Mesendoderm (in vitro differentiated cells): ENCODE measurements at regions not wholly inside any gene's neighbourhood (a gene's known extent, or its start where the extent isn't known, plus 50 kb on each side); places are given as distances from the start of the nearest gene placed in this dataset.

ENCODE experiments used
- DNase-seq: peaks from one replicate; pipeline ENCODE4 v3.0.0; 2013
- H2AK5ac ChIP-seq: 2 replicates; pipeline ENCODE4 v1.6.1; 2013; ENCODE audit warnings: low read length, inconsistent platforms
- H2BK120ac ChIP-seq: 2 replicates; pipeline ENCODE4 v1.6.1; 2013; ENCODE audit warnings: low read depth, mild to moderate bottlenecking, low read length, moderate library complexity, mixed read lengths
- H2BK15ac ChIP-seq: replicated peaks from 2 replicates; pipeline ENCODE4 v1.6.1; 2013; ENCODE audit warnings: low read depth, mild to moderate bottlenecking, moderate library complexity
- H2BK5ac ChIP-seq: 2 replicates; pipeline ENCODE4 v1.6.1; 2013; ENCODE audit warnings: low read length, inconsistent platforms
- H3K18ac ChIP-seq: 2 replicates; pipeline ENCODE4 v1.6.1; 2013; ENCODE audit warnings: mild to moderate bottlenecking, low read length, mixed read lengths
- H3K23ac ChIP-seq: one replicate; pipeline ENCODE4 v1.6.1; 2013; ENCODE audit warnings: low read length
- H3K27ac ChIP-seq: 2 replicates; pipeline ENCODE4 v1.5.1; 2013; ENCODE audit warnings: low read depth, mild to moderate bottlenecking, inconsistent platforms, low read length, moderate library complexity
- H3K27me3 ChIP-seq: 2 replicates; pipeline ENCODE4 v1.6.1; 2013; ENCODE audit warnings: low read length, control low read depth, mild to moderate bottlenecking, inconsistent platforms; ENCODE audit not compliant: insufficient read depth, poor library complexity
- H3K36me3 ChIP-seq: 2 replicates; pipeline ENCODE4 v1.6.1; 2013; ENCODE audit warnings: low read length, inconsistent platforms; ENCODE audit not compliant: control insufficient read depth, insufficient read depth
- H3K4ac ChIP-seq: one replicate; pipeline ENCODE4 v1.6.1; 2013; ENCODE audit warnings: low read depth, mild to moderate bottlenecking, low read length, moderate library complexity
- H3K4me1 ChIP-seq: 2 replicates; pipeline ENCODE4 v1.6.1; 2013; ENCODE audit warnings: low read depth, low read length, inconsistent platforms; ENCODE audit not compliant: control insufficient read depth
- H3K4me2 ChIP-seq: 2 replicates; pipeline ENCODE4 v1.6.1; 2013; ENCODE audit warnings: low read length
- H3K4me3 ChIP-seq: 2 replicates; pipeline ENCODE4 v1.5.1; 2013; ENCODE audit warnings: mild to moderate bottlenecking, low read length
- H3K56ac ChIP-seq: one replicate; pipeline ENCODE4 v1.6.1; 2013; ENCODE audit warnings: low read length
- H3K79me1 ChIP-seq: 2 replicates; pipeline ENCODE4 v1.6.1; 2013; ENCODE audit warnings: low read length, inconsistent platforms
- H3K79me2 ChIP-seq: 2 replicates; pipeline ENCODE4 v1.6.1; 2013; ENCODE audit warnings: mild to moderate bottlenecking, low read length; ENCODE audit not compliant: control insufficient read depth, insufficient read depth
- H3K9ac ChIP-seq: 2 replicates; pipeline ENCODE4 v1.6.1; 2013; ENCODE audit warnings: low read length, inconsistent platforms
- H4K5ac ChIP-seq: one replicate; pipeline ENCODE4 v1.6.1; 2013; ENCODE audit warnings: low read length
- H4K8ac ChIP-seq: one replicate; pipeline ENCODE4 v1.6.1; 2013; ENCODE audit warnings: low read depth, mild to moderate bottlenecking, control low read depth, low read length, moderate library complexity
- WGBS: extraction: QIAGEN DNeasy Blood & Tissue Kit; methylation state at CpG from one replicate; pipeline ENCODE4 v1.1.7; 2013; ENCODE audit warnings: low lambda C conversion rate, missing lambda C conversion rate; ENCODE audit not compliant: insufficient coverage; ENCODE audit errors: extremely low coverage; 5-methylcytosine and 5-hydroxymethylcytosine counted together

DNA sequence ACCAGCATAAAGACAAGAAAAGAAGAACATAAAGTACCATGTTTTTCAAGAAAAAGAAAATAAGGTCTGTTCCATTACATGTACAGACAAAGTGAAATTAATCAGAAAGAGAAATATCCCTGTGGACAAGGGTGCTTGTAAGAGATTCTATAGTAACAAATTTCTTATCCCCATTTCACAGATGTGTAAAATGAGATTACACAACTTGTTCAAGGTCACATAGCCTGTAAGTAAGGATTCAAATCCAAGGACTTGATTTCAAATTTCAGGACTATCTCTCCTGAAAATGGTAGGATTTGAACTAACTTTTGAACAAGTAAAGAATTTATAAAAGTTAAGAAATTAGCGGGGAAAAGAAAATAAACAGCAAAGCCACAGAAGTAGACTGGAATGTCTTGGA is 248.2 kb upstream of the SLC39A10 start:
- no peak overlapping the region for H4K8ac ChIP-seq
- H3K56ac ChIP-seq, result no peak overlapping the region
- DNase-seq, result no peak
- no peaks in the 10 kb centered on the region for H3K79me2 ChIP-seq
- H3K27me3 ChIP-seq, result no peaks in the 10 kb centered on the region
- no peak overlapping the region for H3K9ac ChIP-seq
- no peak overlapping the region for H2BK120ac ChIP-seq
- H3K4ac ChIP-seq, result no peak overlapping the region
- no peak overlapping the region for H3K18ac ChIP-seq
- no peak overlapping the region for H4K5ac ChIP-seq
- no peak overlapping the region for H2BK15ac ChIP-seq
- no peak overlapping the region for H3K4me2 ChIP-seq
- no peak overlapping the region for H2BK5ac ChIP-seq
- H3K23ac ChIP-seq, result no peak overlapping the region
- H2AK5ac ChIP-seq, result no peak overlapping the region
- WGBS, result no CpG with 5 or more reads among the region's 1 CpG
- H3K79me1 ChIP-seq, result no peaks in the 10 kb centered on the region
- H3K4me1 ChIP-seq, result no peaks in the 10 kb centered on the region
- H3K4me3 ChIP-seq, result no peak overlapping the region
- H3K36me3 ChIP-seq, result no peaks in the 10 kb centered on the region
- no peak overlapping the region for H3K27ac ChIP-seq

DNA sequence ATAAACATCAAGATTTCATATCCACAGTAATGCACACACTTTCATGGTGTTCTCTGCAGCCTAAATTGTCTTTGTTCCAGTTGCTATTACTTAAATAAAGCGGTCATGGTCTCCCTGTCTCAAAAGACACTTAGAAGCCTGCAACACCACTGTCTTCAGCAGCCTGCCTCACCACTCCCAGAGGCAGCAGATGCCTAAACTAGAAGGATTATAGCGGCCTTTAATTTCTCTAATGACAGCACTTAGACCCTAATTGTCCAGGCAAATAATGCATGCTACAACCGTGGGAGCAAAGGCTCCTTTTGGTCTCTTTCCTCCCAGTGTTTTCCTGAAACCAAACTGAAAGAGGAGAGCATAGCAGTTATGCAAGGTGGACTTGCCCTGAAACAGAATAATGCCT is 248.8 kb upstream of the SLC39A10 start:
- H3K4me1 ChIP-seq, result no peaks in the 10 kb centered on the region
- H3K79me2 ChIP-seq, result no peaks in the 10 kb centered on the region
- no peak overlapping the region for H3K9ac ChIP-seq
- no peak overlapping the region for H4K8ac ChIP-seq
- H3K4ac ChIP-seq, result no peak overlapping the region
- DNase-seq, result no peak
- H3K36me3 ChIP-seq, result no peaks in the 10 kb centered on the region
- no peak overlapping the region for H2BK5ac ChIP-seq
- no peak overlapping the region for H2BK15ac ChIP-seq
- no CpG with 5 or more reads among the region's 3 CpGs for WGBS
- no peak overlapping the region for H2BK120ac ChIP-seq
- H3K56ac ChIP-seq, result no peak overlapping the region
- no peak overlapping the region for H3K4me3 ChIP-seq
- H2AK5ac ChIP-seq, result no peak overlapping the region
- no peaks in the 10 kb centered on the region for H3K79me1 ChIP-seq
- H4K5ac ChIP-seq, result no peak overlapping the region
- no peak overlapping the region for H3K27ac ChIP-seq
- H3K18ac ChIP-seq, result no peak overlapping the region
- no peaks in the 10 kb centered on the region for H3K27me3 ChIP-seq
- H3K4me2 ChIP-seq, result no peak overlapping the region
- no peak overlapping the region for H3K23ac ChIP-seq

DNA sequence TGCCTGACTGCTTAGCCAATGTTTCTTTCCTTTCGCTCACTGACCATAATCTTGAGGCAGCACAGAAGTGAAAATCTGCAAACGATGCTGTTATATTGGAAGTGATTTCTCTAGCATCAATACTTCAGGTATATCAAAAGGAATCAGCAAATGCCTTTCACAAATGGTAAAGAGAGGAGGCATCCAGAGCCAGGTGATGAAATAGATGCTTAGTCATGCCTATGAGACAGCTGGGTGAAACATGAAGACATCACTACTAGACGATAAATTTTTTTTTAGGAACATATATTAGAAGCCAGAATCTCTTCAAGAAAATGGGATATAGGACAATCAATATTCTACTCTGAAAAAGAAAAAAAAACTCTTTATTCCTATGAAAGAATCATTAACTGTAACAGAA is 249.2 kb upstream of the SLC39A10 start:
- no peak overlapping the region for H3K18ac ChIP-seq
- no peaks in the 10 kb centered on the region for H3K36me3 ChIP-seq
- no peaks in the 10 kb centered on the region for H3K79me1 ChIP-seq
- no peak overlapping the region for H2BK120ac ChIP-seq
- no peak overlapping the region for H3K4me2 ChIP-seq
- no peak overlapping the region for H4K8ac ChIP-seq
- no peaks in the 10 kb centered on the region for H3K79me2 ChIP-seq
- no peak overlapping the region for H3K9ac ChIP-seq
- no peak overlapping the region for H2BK15ac ChIP-seq
- peak; percentile 14 for DNase-seq
- WGBS, result no CpG with 5 or more reads among the region's 3 CpGs
- no peaks in the 10 kb centered on the region for H3K27me3 ChIP-seq
- no peak overlapping the region for H3K56ac ChIP-seq
- H3K4me3 ChIP-seq, result no peak overlapping the region
- no peak overlapping the region for H3K23ac ChIP-seq
- no peak overlapping the region for H2BK5ac ChIP-seq
- H3K4me1 ChIP-seq, result no peaks in the 10 kb centered on the region
- no peak overlapping the region for H2AK5ac ChIP-seq
- H4K5ac ChIP-seq, result no peak overlapping the region
- no peak overlapping the region for H3K27ac ChIP-seq
- no peak overlapping the region for H3K4ac ChIP-seq

DNA sequence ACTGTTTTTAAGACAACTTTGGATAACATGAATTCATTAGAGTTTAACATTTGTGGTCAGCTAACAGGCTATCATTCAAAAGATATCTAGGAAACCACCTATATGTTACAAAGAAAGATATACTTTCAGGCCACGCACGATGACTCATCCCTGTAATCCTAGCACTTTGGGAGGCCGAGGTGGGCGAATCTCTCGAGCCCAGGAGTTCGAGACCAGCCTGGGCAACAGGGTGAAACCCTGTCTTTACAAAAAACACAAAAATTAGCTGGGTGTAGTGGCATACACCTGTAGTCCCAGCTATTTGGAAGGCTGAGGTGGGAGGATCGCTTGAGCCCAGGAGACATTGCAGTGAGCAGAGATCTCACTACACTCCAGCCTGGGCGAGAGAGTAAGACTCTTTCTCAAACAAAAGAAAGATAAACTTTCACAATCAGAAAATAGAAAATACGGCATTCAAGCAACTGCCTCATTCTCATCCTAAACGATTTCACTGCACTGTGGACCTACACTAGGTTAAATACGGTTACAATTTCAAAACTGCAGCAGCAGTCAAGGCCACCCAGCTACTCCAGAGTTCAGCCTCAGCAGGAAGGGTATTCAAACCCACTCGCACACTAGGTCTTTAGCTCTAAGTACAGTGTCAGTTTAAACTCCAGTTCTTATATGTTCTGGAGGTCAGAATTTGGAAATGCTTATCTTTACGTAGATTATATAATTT is 250.0 kb upstream of the SLC39A10 start:
- no peaks in the 10 kb centered on the region for H3K79me1 ChIP-seq
- H2AK5ac ChIP-seq, result no peak overlapping the region
- no peak overlapping the region for H3K27ac ChIP-seq
- H4K8ac ChIP-seq, result no peak overlapping the region
- no CpG with 5 or more reads among the region's 13 CpGs for WGBS
- H3K9ac ChIP-seq, result no peak overlapping the region
- H4K5ac ChIP-seq, result no peak overlapping the region
- no peaks in the 10 kb centered on the region for H3K36me3 ChIP-seq
- no peaks in the 10 kb centered on the region for H3K27me3 ChIP-seq
- H3K56ac ChIP-seq, result no peak overlapping the region
- no peak for DNase-seq
- H3K79me2 ChIP-seq, result no peaks in the 10 kb centered on the region
- no peak overlapping the region for H3K4me3 ChIP-seq
- no peak overlapping the region for H2BK15ac ChIP-seq
- H3K4ac ChIP-seq, result no peak overlapping the region
- no peak overlapping the region for H3K18ac ChIP-seq
- no peak overlapping the region for H3K23ac ChIP-seq
- H3K4me1 ChIP-seq, result no peaks in the 10 kb centered on the region
- H3K4me2 ChIP-seq, result no peak overlapping the region
- no peak overlapping the region for H2BK120ac ChIP-seq
- no peak overlapping the region for H2BK5ac ChIP-seq

DNA sequence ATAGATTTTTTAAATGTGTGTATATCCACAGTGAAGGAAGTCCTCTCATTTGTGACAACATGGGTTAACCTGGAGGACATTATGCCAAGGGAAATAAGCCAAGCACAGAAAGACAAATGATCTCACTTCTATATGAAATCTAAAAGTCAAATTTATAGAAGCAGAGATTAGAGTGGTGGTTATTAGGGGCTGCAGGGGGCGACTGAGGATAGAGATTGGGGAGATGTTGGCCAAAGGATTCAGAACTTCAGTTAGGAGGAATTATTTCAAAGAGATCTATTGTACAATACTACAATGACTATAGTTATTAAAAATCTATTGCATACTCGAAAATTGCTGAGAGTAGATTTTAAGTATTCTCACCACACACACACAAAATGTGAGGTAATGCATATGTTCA is 252.4 kb upstream of the SLC39A10 start:
- Histone ChIP-seq H3K27me3 (no peaks in the 10 kb centered on the region), H3K36me3 (no peaks in the 10 kb centered on the region), H3K4me3 (no peak overlapping the region), H2BK15ac (no peak overlapping the region), H3K9ac (no peak overlapping the region), H3K23ac (no peak overlapping the region), H3K4me1 (no peaks in the 10 kb centered on the region), H3K4ac (no peak overlapping the region), H3K27ac (no peak overlapping the region), H4K8ac (no peak overlapping the region), H2BK5ac (no peak overlapping the region), H3K4me2 (no peak overlapping the region), H4K5ac (no peak overlapping the region), H2AK5ac (no peak overlapping the region), H3K18ac (no peak overlapping the region), H3K56ac (no peak overlapping the region), H3K79me2 (no peaks in the 10 kb centered on the region), H3K79me1 (no peaks in the 10 kb centered on the region), H2BK120ac (no peak overlapping the region)
- no CpG with 5 or more reads among the region's 2 CpGs for WGBS
- no peak for DNase-seq

DNA sequence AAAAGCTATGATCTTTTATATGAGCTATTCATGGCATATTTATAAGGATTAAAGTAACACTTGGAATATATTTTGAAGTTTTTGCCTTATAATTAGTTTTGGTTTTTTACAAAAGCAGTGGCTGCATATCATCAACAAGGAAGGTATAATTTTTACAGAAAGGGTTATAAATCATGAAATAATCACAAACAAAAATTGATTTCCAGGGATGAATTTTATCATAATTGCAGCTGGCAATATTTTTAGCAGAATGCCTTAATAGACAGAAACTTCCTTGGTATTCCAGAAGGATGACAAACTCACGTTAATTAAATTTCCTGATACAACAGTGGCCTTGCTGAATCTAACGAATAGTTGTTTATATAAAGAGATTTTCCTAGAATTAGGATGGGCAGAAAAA is 260.5 kb upstream of the SLC39A10 start:
- no peak overlapping the region for H3K56ac ChIP-seq
- H4K5ac ChIP-seq, result no peak overlapping the region
- H2BK15ac ChIP-seq, result no peak overlapping the region
- no peak overlapping the region for H3K23ac ChIP-seq
- H2AK5ac ChIP-seq, result no peak overlapping the region
- no peak for DNase-seq
- no peak overlapping the region for H3K4me2 ChIP-seq
- no peaks in the 10 kb centered on the region for H3K27me3 ChIP-seq
- H3K27ac ChIP-seq, result no peak overlapping the region
- H3K4me3 ChIP-seq, result no peak overlapping the region
- no peaks in the 10 kb centered on the region for H3K79me2 ChIP-seq
- H3K4ac ChIP-seq, result no peak overlapping the region
- no peak overlapping the region for H2BK120ac ChIP-seq
- H3K4me1 ChIP-seq, result no peaks in the 10 kb centered on the region
- no peaks in the 10 kb centered on the region for H3K79me1 ChIP-seq
- H3K18ac ChIP-seq, result no peak overlapping the region
- no peak overlapping the region for H4K8ac ChIP-seq
- H3K9ac ChIP-seq, result no peak overlapping the region
- no peaks in the 10 kb centered on the region for H3K36me3 ChIP-seq
- no peak overlapping the region for H2BK5ac ChIP-seq
- no CpG with 5 or more reads among the region's 2 CpGs for WGBS
